T-cell (primary cell): ENCODE measurements at regions not wholly inside any gene's neighbourhood (a gene's known extent, or its start where the extent isn't known, plus 50 kb on each side); places are given as distances from the start of the nearest gene placed in this dataset.
"Not testable (repeated sequence)": the region's sequence is repeated elsewhere in the genome, so short reads cannot be mapped to it uniquely, and the experiment has no call there.

Experiments
- ATAC-seq, 4 experiments: fragments of 200-7000 bp in 3 of 4; fragments of 150-1000 bp in 1 of 4; cut with Tn5 transposase; replicated peaks in 1 of 4; 1 replicate in 3 of 4; 2 replicates in 1 of 4; pipeline ENCODE4 v1.10.0; 2021; ENCODE audit warnings: moderate library complexity in 3 of 4, mild to moderate bottlenecking in 2 of 4, moderate number of reproducible peaks in 1 of 4
- CTCF ChIA-PET, 2 donors: fragments of 300-600 bp; sonication (Branson Sonifier 250); formaldehyde crosslinking; loops; one replicate each; lab custom pipeline; 2022; ENCODE audit warnings: antibody characterized with exemption in 2 of 2; lab: Charles Lee
- POLR2A ChIA-PET, 2 donors: fragments of 300-600 bp; sonication (Branson Sonifier 250); formaldehyde crosslinking; loops; one replicate each; lab custom pipeline; 2022; ENCODE audit warnings: antibody characterized with exemption in 2 of 2; lab: Charles Lee
- DNase-seq, 35 experiments: peaks; one replicate each; pipeline versions ENCODE4 v3.0.0 to v3.0.0-alpha.2; 2013 to 2023
- H3K27ac ChIP-seq: one replicate; pipeline ENCODE4 v1.5.1; 2013; ENCODE audit warnings: low read length
- H3K27me3 ChIP-seq, 2 experiments: replicated peaks in 1 of 2; 1 replicate in 1 of 2; 2 replicates in 1 of 2; pipeline versions ENCODE4 v1.6.1 to v1.7.0; 2013; ENCODE audit warnings: low read length in 1 of 2, mixed read lengths in 1 of 2; ENCODE audit not compliant: control insufficient read depth in 2 of 2, insufficient read depth in 2 of 2; ENCODE audit errors: extremely low read depth in 1 of 2
- H3K36me3 ChIP-seq, 2 donors: 1 replicate in 1 of 2; 2 replicates in 1 of 2; pipeline versions ENCODE4 v1.6.1 to v1.7.0; 2013; ENCODE audit warnings: low read length in 1 of 2; ENCODE audit not compliant: control insufficient read depth in 2 of 2, insufficient read depth in 1 of 2; ENCODE audit errors: extremely low read depth in 1 of 2
- H3K4me1 ChIP-seq, 2 experiments: 1 replicate in 1 of 2; 2 replicates in 1 of 2; pipeline versions ENCODE4 v1.6.1 to v1.7.0; 2013; ENCODE audit warnings: low read length in 2 of 2, mixed read lengths in 1 of 2; ENCODE audit not compliant: insufficient read depth in 2 of 2, control insufficient read depth in 1 of 2; ENCODE audit errors: extremely low read depth in 1 of 2
- H3K4me3 ChIP-seq, 2 donors: 1 replicate in 1 of 2; 2 replicates in 1 of 2; pipeline versions ENCODE4 v1.5.1 to v1.7.0; 2013; ENCODE audit warnings: mild to moderate bottlenecking in 2 of 2, low read length in 1 of 2, moderate library complexity in 1 of 2; ENCODE audit not compliant: control insufficient read depth in 1 of 2; ENCODE audit errors: extremely low read depth in 1 of 2
- H3K9me3 ChIP-seq: 2 replicates; pipeline ENCODE4 v1.7.0; 2013
- H3K27ac Mint-ChIP-seq, 2 donors: one replicate each; pipeline ENCODE4 v1.8.0; 2020 to 2021; ENCODE audit warnings: mild to moderate bottlenecking in 2 of 2, mixed read lengths in 2 of 2
- H3K27me3 Mint-ChIP-seq, 2 donors: one replicate each; pipeline ENCODE4 v1.8.0; 2021 to 2022; ENCODE audit warnings: mixed read lengths in 2 of 2
- H3K36me3 Mint-ChIP-seq: one replicate; pipeline ENCODE4 v1.8.0; 2021; ENCODE audit warnings: mixed read lengths
- H3K4me1 Mint-ChIP-seq, 3 donors: one replicate each; pipeline ENCODE4 v1.8.0; 2020 to 2022; ENCODE audit warnings: mixed read lengths in 3 of 3, mild to moderate bottlenecking in 1 of 3
- H3K4me3 Mint-ChIP-seq, 3 donors: one replicate each; pipeline ENCODE4 v1.8.0; 2020 to 2022; ENCODE audit warnings: mild to moderate bottlenecking in 3 of 3, mixed read lengths in 3 of 3, moderate library complexity in 3 of 3
- H3K9me3 Mint-ChIP-seq, 3 donors: one replicate each; pipeline ENCODE4 v1.8.0; 2020 to 2022; ENCODE audit warnings: mixed read lengths in 3 of 3
- WGBS: methylation state at CpG from one replicate; pipeline ENCODE4 v1.1.5; 2013; ENCODE audit warnings: missing lambda C conversion rate; ENCODE audit not compliant: insufficient coverage; 5-methylcytosine and 5-hydroxymethylcytosine counted together

- no peaks in the 10 kb centered on the region for H3K9me3 ChIP-seq
- no peak for DNase-seq
- no peak overlapping the region for H3K27ac ChIP-seq
- ATAC-seq = no peak
- no peak overlapping the region for H3K27ac Mint-ChIP-seq
- no peaks in the 10 kb centered on the region for H3K27me3 ChIP-seq
- H3K4me1 Mint-ChIP-seq = no peaks in the 10 kb centered on the region
- H3K4me3 ChIP-seq = no peak overlapping the region
- ChIA-PET CTCF (no interaction called here), POLR2A (no interaction called here)
- H3K36me3 Mint-ChIP-seq = no peaks in the 10 kb centered on the region
- H3K4me1 ChIP-seq = no peaks in the 10 kb centered on the region
- no CpG with 5 or more reads among the region's 3 CpGs for WGBS
- H3K9me3 Mint-ChIP-seq = peaks cover 0 to 11% (median 10%) of the 10 kb centered on the region in 3 donors
- no peaks in the 10 kb centered on the region for H3K27me3 Mint-ChIP-seq
- H3K4me3 Mint-ChIP-seq = no peak overlapping the region
- no peaks in the 10 kb centered on the region for H3K36me3 ChIP-seq
Measured at GRCh38 chr6:114810468-114810867, 467.6 kb upstream of the HS3ST5 start.

GRCh38 chr6:114805426-114805825, 462.6 kb upstream of the HS3ST5 start:
- H3K27ac Mint-ChIP-seq, POLR2A ChIA-PET, ATAC-seq, H3K9me3 ChIP-seq, H3K27me3 Mint-ChIP-seq, H3K27me3 ChIP-seq, H3K36me3 Mint-ChIP-seq, CTCF ChIA-PET, H3K4me3 ChIP-seq, H3K9me3 Mint-ChIP-seq, H3K36me3 ChIP-seq, H3K4me1 Mint-ChIP-seq, H3K27ac ChIP-seq, H3K4me3 Mint-ChIP-seq, H3K4me1 ChIP-seq, DNase-seq: not testable (repeated sequence)
- WGBS = 82% methylated on average over 7 of the region's 12 CpGs

- Histone ChIP-seq H3K36me3 (no peaks in the 10 kb centered on the region), H3K4me3 (no peak overlapping the region), H3K4me1 (no peaks in the 10 kb centered on the region), H3K27ac (no peak overlapping the region), H3K27me3 (no peaks in the 10 kb centered on the region), H3K9me3 (no peaks in the 10 kb centered on the region)
- POLR2A ChIA-PET = no interaction called here
- no peaks in the 10 kb centered on the region for H3K4me1 Mint-ChIP-seq
- ATAC-seq (no peak), DNase-seq (no peak)
- H3K9me3 Mint-ChIP-seq = peaks cover 4 to 16% (median 5%) of the 10 kb centered on the region in 3 donors
- H3K27ac Mint-ChIP-seq = no peak overlapping the region
- no peaks in the 10 kb centered on the region for H3K36me3 Mint-ChIP-seq
- CTCF ChIA-PET = no interaction called here
- H3K4me3 Mint-ChIP-seq = no peak overlapping the region
- no peaks in the 10 kb centered on the region for H3K27me3 Mint-ChIP-seq
- WGBS = 67% methylated on average over 3 of the region's 4 CpGs
Measured at GRCh38 chr6:114796576-114796975, 453.8 kb upstream of the HS3ST5 start.

- H3K4me3 Mint-ChIP-seq = no peak overlapping the region
- H3K9me3 ChIP-seq = no peaks in the 10 kb centered on the region
- no peak overlapping the region for H3K4me3 ChIP-seq
- no peak overlapping the region for H3K27ac ChIP-seq
- no peak overlapping the region for H3K27ac Mint-ChIP-seq
- H3K4me1 ChIP-seq = no peaks in the 10 kb centered on the region
- H3K27me3 ChIP-seq = no peaks in the 10 kb centered on the region
- H3K27me3 Mint-ChIP-seq = no peaks in the 10 kb centered on the region
- DNase-seq (no peak), ATAC-seq (no peak)
- no peaks in the 10 kb centered on the region for H3K36me3 ChIP-seq
- H3K4me1 Mint-ChIP-seq = no peaks in the 10 kb centered on the region
- ChIA-PET CTCF (no interaction called here), POLR2A (no interaction called here)
- H3K9me3 Mint-ChIP-seq = peaks cover 4 to 15% (median 5%) of the 10 kb centered on the region in 3 donors
- H3K36me3 Mint-ChIP-seq = no peaks in the 10 kb centered on the region
Measured at GRCh38 chr6:114793428-114793827, 450.6 kb upstream of the HS3ST5 start.

- no peak overlapping the region for H3K27ac ChIP-seq
- Mint-ChIP-seq H3K4me1 (no peaks in the 10 kb centered on the region), H3K4me3 (no peak overlapping the region), H3K27me3 (no peaks in the 10 kb centered on the region), H3K9me3 (peaks cover 3 to 9% (median 6%) of the 10 kb centered on the region in 3 donors), H3K27ac (no peak overlapping the region), H3K36me3 (no peaks in the 10 kb centered on the region)
- H3K27me3 ChIP-seq = no peaks in the 10 kb centered on the region
- ChIA-PET POLR2A (no interaction called here), CTCF (no interaction called here)
- WGBS = no CpG with 5 or more reads among the region's 1 CpG
- no peaks in the 10 kb centered on the region for H3K36me3 ChIP-seq
- DNase-seq (no peak), ATAC-seq (no peak)
- no peak overlapping the region for H3K4me3 ChIP-seq
- no peaks in the 10 kb centered on the region for H3K9me3 ChIP-seq
- no peaks in the 10 kb centered on the region for H3K4me1 ChIP-seq
Measured at GRCh38 chr6:114785235-114786127, 442.7 kb upstream of the HS3ST5 start.

GRCh38 chr6:114783783-114784182, 441.0 kb upstream of the HS3ST5 start:
- Histone ChIP-seq H3K27ac (no peak overlapping the region), H3K36me3 (no peaks in the 10 kb centered on the region), H3K9me3 (no peaks in the 10 kb centered on the region), H3K27me3 (no peaks in the 10 kb centered on the region), H3K4me1 (no peaks in the 10 kb centered on the region), H3K4me3 (no peak overlapping the region)
- H3K4me1 Mint-ChIP-seq = no peaks in the 10 kb centered on the region
- H3K36me3 Mint-ChIP-seq = no peaks in the 10 kb centered on the region
- no peak overlapping the region for H3K4me3 Mint-ChIP-seq
- ChIA-PET CTCF (no interaction called here), POLR2A (no interaction called here)
- H3K27me3 Mint-ChIP-seq = no peaks in the 10 kb centered on the region
- no peak overlapping the region for H3K27ac Mint-ChIP-seq
- no CpG with 5 or more reads among the region's 3 CpGs for WGBS
- ATAC-seq (no peak), DNase-seq (no peak)
- peaks cover 3 to 13% (median 6%) of the 10 kb centered on the region in 3 donors for H3K9me3 Mint-ChIP-seq
